Endothelial cell of umbilical vein (primary cell): ENCODE measurements at regions not wholly inside any gene's neighbourhood (a gene's known extent, or its start where the extent isn't known, plus 50 kb on each side); places are given as distances from the start of the nearest gene placed in this dataset.

Source experiments
- EZH2 ChIP-seq: IDR thresholded peaks from 2 replicates; pipeline ENCODE4 v1.6.1; 2012; ENCODE audit warnings: borderline replicate concordance, low read depth, mild to moderate bottlenecking, moderate library complexity, low read length, inconsistent platforms; ENCODE audit not compliant: severe bottlenecking
- POLR2A ChIP-seq: IDR thresholded peaks from 2 replicates; pipeline ENCODE4 v1.6.1; 2012; ENCODE audit warnings: low read depth, mild to moderate bottlenecking, control low read depth, low read length
- TF ChIP-seq, protein P1 (sequence below), 2 donors: IDR thresholded peaks; 1 replicate in 1 of 2; 2 replicates in 1 of 2; pipeline ENCODE4 v1.5.1; 2011; ENCODE audit warnings: low read length in 2 of 2, mild to moderate bottlenecking in 2 of 2, moderate library complexity in 2 of 2, control low read depth in 1 of 2, inconsistent platforms in 1 of 2, low read depth in 1 of 2; ENCODE audit not compliant: insufficient read depth in 1 of 2; ENCODE audit errors: extremely low read depth in 1 of 2

DNA sequence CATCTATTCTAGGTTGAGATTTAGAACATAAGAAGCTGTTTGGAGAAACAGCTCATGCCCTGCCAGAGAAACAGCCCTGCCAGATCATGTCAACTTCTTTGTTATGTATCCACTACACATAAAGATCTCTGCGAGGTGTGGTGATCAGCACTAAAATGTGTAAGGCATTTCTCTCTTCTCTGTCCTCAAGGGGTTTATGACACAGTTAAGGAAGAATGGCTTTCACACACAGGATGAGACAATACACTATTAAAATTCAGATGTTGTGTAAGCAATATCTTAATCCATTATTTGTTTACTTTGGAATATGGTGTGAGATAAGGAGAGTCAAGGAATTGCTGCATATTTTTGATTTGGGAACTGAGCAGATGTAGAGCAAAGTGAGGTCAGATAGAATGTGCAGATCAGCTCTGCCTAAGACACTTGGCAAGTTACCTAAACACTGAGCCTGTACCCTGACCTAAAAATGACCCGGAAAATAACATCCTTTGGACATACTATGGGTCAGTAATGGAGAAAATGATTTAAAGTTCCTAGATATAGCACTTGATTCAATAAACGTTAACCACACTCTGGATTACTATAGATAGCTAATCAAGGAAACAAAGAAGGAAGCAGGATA lies 434.7 kb upstream of the PDZRN3 start:
- TF ChIP-seq, protein P1, sequence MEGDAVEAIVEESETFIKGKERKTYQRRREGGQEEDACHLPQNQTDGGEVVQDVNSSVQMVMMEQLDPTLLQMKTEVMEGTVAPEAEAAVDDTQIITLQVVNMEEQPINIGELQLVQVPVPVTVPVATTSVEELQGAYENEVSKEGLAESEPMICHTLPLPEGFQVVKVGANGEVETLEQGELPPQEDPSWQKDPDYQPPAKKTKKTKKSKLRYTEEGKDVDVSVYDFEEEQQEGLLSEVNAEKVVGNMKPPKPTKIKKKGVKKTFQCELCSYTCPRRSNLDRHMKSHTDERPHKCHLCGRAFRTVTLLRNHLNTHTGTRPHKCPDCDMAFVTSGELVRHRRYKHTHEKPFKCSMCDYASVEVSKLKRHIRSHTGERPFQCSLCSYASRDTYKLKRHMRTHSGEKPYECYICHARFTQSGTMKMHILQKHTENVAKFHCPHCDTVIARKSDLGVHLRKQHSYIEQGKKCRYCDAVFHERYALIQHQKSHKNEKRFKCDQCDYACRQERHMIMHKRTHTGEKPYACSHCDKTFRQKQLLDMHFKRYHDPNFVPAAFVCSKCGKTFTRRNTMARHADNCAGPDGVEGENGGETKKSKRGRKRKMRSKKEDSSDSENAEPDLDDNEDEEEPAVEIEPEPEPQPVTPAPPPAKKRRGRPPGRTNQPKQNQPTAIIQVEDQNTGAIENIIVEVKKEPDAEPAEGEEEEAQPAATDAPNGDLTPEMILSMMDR (IDR thresholded peaks at IDR 0.05; ENCODE audit: extremely low read depth in 1 of 2, insufficient read depth in 1 of 2, low read depth in 1 of 2, low read length in 2 of 2) = no peak
- TF ChIP-seq POLR2A (no peak), EZH2 (no peak)
